Kidney capillary endothelial cell (primary cell): ENCODE measurements at regions not wholly inside any gene's neighbourhood (a gene's known extent, or its start where the extent isn't known, plus 50 kb on each side); places are given as distances from the start of the nearest gene placed in this dataset.
"Not testable (repeated sequence)": the region's sequence is repeated elsewhere in the genome, so short reads cannot be mapped to it uniquely, and the experiment has no call there.

Source experiments
- DNase-seq: peaks from one replicate; pipeline ENCODE4 v3.0.0-alpha.2; 2018; ENCODE audit warnings: low spot score

GRCh38 chr10:42187501-42188195 is 450.7 kb downstream of the ZNF33B start:
- not testable (repeated sequence) for DNase-seq

GRCh38 chr10:42177793-42178689 is 460.3 kb downstream of the ZNF33B start:
- DNase-seq = peak; percentile 21

- DNase-seq = no peak
Measured at GRCh38 chr10:42177077-42177792, 461.1 kb downstream of the ZNF33B start.

GRCh38 chr10:42150428-42151061 is 487.8 kb downstream of the ZNF33B start:
- no peak for DNase-seq

GRCh38 chr10:42149722-42150427 is 488.5 kb downstream of the ZNF33B start:
- no peak for DNase-seq

GRCh38 chr10:42149027-42149700 is 489.2 kb downstream of the ZNF33B start:
- no peak for DNase-seq

GRCh38 chr10:42146165-42146564 is 492.2 kb downstream of the ZNF33B start:
- not testable (repeated sequence) for DNase-seq

GRCh38 chr10:42138023-42138422 is 500.3 kb downstream of the ZNF33B start:
- DNase-seq = not testable (repeated sequence)

GRCh38 chr10:42113158-42113450 is 525.3 kb downstream of the ZNF33B start:
- no peak for DNase-seq

- DNase-seq = no peak
Measured at GRCh38 chr10:42112331-42113157, 525.8 kb downstream of the ZNF33B start.

GRCh38 chr10:42111661-42112330 is 526.6 kb downstream of the ZNF33B start:
- no peak for DNase-seq

GRCh38 chr10:42111076-42111475 is 527.3 kb downstream of the ZNF33B start:
- DNase-seq = no peak
